GM12878 (cell line): ENCODE measurements at regions not wholly inside any gene's neighbourhood (a gene's known extent, or its start where the extent isn't known, plus 50 kb on each side); places are given as distances from the start of the nearest gene placed in this dataset.

ENCODE experiments used
- ATAC-seq: fragments of 200-7000 bp; cut with Tn5 transposase; 3 replicates; pipeline ENCODE4 v1.9.1; 2020; ENCODE audit warnings: mild to moderate bottlenecking, moderate library complexity
- BruUV-seq: library from RNA; stranded (reverse); fragments of 400-500 nt; replicated peaks from 2 replicates; lab custom pipeline; 2021; lab: Mats Ljungman, UMichigan
- CTCF ChIA-PET: fragments of 300-600 bp; sonication (Branson Sonifier 250); formaldehyde crosslinking; extraction: SDS; loops from one replicate; lab custom pipeline; 2021; ENCODE audit warnings: inconsistent platforms; lab: Yijun Ruan, JAX
- POLR2A ChIA-PET: fragments of 350-600 bp; formaldehyde crosslinking; extraction: SDS; loops from one replicate; lab custom pipeline; 2021; ENCODE audit warnings: inconsistent platforms; lab: Charles Lee
- RAD21 ChIA-PET: fragments of 300-600 bp; sonication (Branson Sonifier 250); formaldehyde crosslinking; loops from one replicate; lab custom pipeline; 2023; ENCODE audit warnings: antibody characterized with exemption; ENCODE audit not compliant: unreplicated experiment; lab: Charles Lee
- SMC1A ChIA-PET: fragments of 300-600 bp; sonication (Branson Sonifier 250); formaldehyde crosslinking; loops from one replicate; lab custom pipeline; 2023; ENCODE audit not compliant: unreplicated experiment, uncharacterized antibody; lab: Charles Lee
- DNase-seq: peaks from one replicate; pipeline ENCODE4 v3.0.0-alpha.2; 2011; ENCODE audit warnings: low read depth, low spot score
- FAIRE-seq: peaks from 3 replicates; lab custom pipeline; 2011; peaks lifted over from hg19 to GRCh38; lab: Jason Lieb, UNC
- H2AFZ ChIP-seq: 2 replicates; pipeline ENCODE4 v1.6.0; 2011; ENCODE audit warnings: low read depth, low read length, control low read depth; ENCODE audit not compliant: control insufficient read depth
- H3K27ac ChIP-seq: 2 replicates; pipeline ENCODE4 v1.5.1; 2011; ENCODE audit warnings: control low read depth; ENCODE audit not compliant: control insufficient read depth, insufficient read depth
- H3K27me3 ChIP-seq, 2 experiments: replicated peaks in 1 of 2; 2 replicates each; pipeline versions ENCODE4 v1.6.0 to v1.6.1; 2011; ENCODE audit warnings: low read length in 1 of 2; ENCODE audit not compliant: control insufficient read depth in 2 of 2, insufficient read depth in 2 of 2
- H3K36me3 ChIP-seq, 2 experiments: 2 replicates each; pipeline ENCODE4 v1.5.1; 2011; ENCODE audit warnings: low read length in 1 of 2; ENCODE audit not compliant: control insufficient read depth in 2 of 2, insufficient read depth in 2 of 2
- H3K4me1 ChIP-seq: 2 replicates; pipeline ENCODE4 v1.6.1; 2011; ENCODE audit warnings: mild to moderate bottlenecking, low read length, moderate library complexity, mixed read lengths; ENCODE audit not compliant: control insufficient read depth, insufficient read depth
- H3K4me2 ChIP-seq: 2 replicates; pipeline ENCODE4 v1.6.0; 2011; ENCODE audit warnings: control low read depth; ENCODE audit not compliant: control insufficient read depth, insufficient read depth
- H3K4me3 ChIP-seq: fragments of 200-600 bp; sonication (generic); 2 replicates; pipeline ENCODE4 v1.5.1; 2016
- H3K79me2 ChIP-seq: 2 replicates; pipeline ENCODE4 v1.6.0; 2011; ENCODE audit warnings: low read length; ENCODE audit not compliant: control insufficient read depth, insufficient read depth
- H3K9ac ChIP-seq: 2 replicates; pipeline ENCODE4 v1.8.0; 2011; ENCODE audit warnings: low read length, control low read depth, mixed read lengths; ENCODE audit not compliant: control insufficient read depth, insufficient read depth
- H3K9me3 ChIP-seq: replicated peaks from 3 replicates; pipeline ENCODE4 v1.5.1; 2011; ENCODE audit warnings: mild to moderate bottlenecking, low read length; ENCODE audit not compliant: control insufficient read depth, insufficient read depth
- H4K20me1 ChIP-seq: 2 replicates; pipeline ENCODE4 v1.6.0; 2011; ENCODE audit not compliant: control insufficient read depth, insufficient read depth
- BCLAF1 ChIP-seq: fragments of 450-650 bp; IDR thresholded peaks from 2 replicates; pipeline ENCODE4 v1.6.1; 2017; ENCODE audit warnings: antibody characterized with exemption, mild to moderate bottlenecking, moderate library complexity
- CBX5 ChIP-seq: sonication (generic); IDR thresholded peaks from 2 replicates; pipeline ENCODE4 v1.6.1; 2016; ENCODE audit warnings: low read depth, moderate library complexity, mild to moderate bottlenecking, inconsistent platforms
- E4F1 ChIP-seq: fragments of 450-650 bp; IDR thresholded peaks from 2 replicates; pipeline ENCODE4 v1.6.1; 2018; ENCODE audit warnings: borderline replicate concordance, mild to moderate bottlenecking; ENCODE audit not compliant: partially characterized antibody
- FOXM1 ChIP-seq: IDR thresholded peaks from 2 replicates; pipeline ENCODE4 v1.6.1; 2012; ENCODE audit warnings: low read depth, mild to moderate bottlenecking, inconsistent platforms, low read length, moderate library complexity
- GATAD2B ChIP-seq: fragments of 450-650 bp; conservative IDR thresholded peaks from 2 replicates; pipeline ENCODE4 v1.6.1; 2017; ENCODE audit warnings: low read depth, mild to moderate bottlenecking, moderate library complexity
- HDGF ChIP-seq: fragments of 450-650 bp; IDR thresholded peaks from 2 replicates; pipeline ENCODE4 v1.6.1; 2016; ENCODE audit warnings: antibody characterized with exemption
- KDM1A ChIP-seq: fragments of 200-600 bp; sonication (generic); IDR thresholded peaks from 2 replicates; pipeline ENCODE4 v1.6.1; 2016; ENCODE audit warnings: borderline replicate concordance
- MYC ChIP-seq: IDR thresholded peaks from 2 replicates; pipeline ENCODE4 v1.6.1; 2011; ENCODE audit warnings: mild to moderate bottlenecking, low read length, moderate library complexity, inconsistent platforms; ENCODE audit not compliant: insufficient read depth, insufficient replicate concordance, insufficient read length, severe bottlenecking
- NFXL1 ChIP-seq: fragments of 450-650 bp; IDR thresholded peaks from 2 replicates; pipeline ENCODE4 v1.6.1; 2017; ENCODE audit warnings: antibody characterized with exemption, mild to moderate bottlenecking, borderline replicate concordance
- SREBF1 ChIP-seq: IDR thresholded peaks from 2 replicates; pipeline ENCODE4 v1.6.1; 2012; ENCODE audit warnings: mild to moderate bottlenecking, low read length
- SUPT20H ChIP-seq: IDR thresholded peaks from 2 replicates; pipeline ENCODE4 v1.6.1; 2011; ENCODE audit warnings: low read depth, mild to moderate bottlenecking, low read length, moderate library complexity, borderline replicate concordance; ENCODE audit not compliant: control insufficient read depth
- TAF1 ChIP-seq: IDR thresholded peaks from 2 replicates; pipeline ENCODE4 v1.6.1; 2011; ENCODE audit warnings: mild to moderate bottlenecking, low read depth, low read length, borderline replicate concordance
- WGBS: methylation state at CpG from one replicate; pipeline ENCODE4 v1.1.6; 2016; ENCODE audit warnings: low lambda C conversion rate; ENCODE audit not compliant: insufficient replicate concordance, insufficient coverage; ENCODE audit errors: missing lambda C conversion rate; 5-methylcytosine and 5-hydroxymethylcytosine counted together
- in situ Hi-C: fragments of 300-500 bp; cut with MboI; formaldehyde crosslinking; loops from 9 replicates; pipeline ENCODE4 v1.14.3; 2018; ENCODE audit warnings: mixed read lengths
- intact Hi-C: fragments of 100-400 bp; cut with micrococcal nuclease; formaldehyde crosslinking; loops from one replicate; pipeline ENCODE4 v1.14.2; 2022; ENCODE audit not compliant: unreplicated experiment

- DNase-seq = no peak
- BruUV-seq = no TSS peak
- no peaks in the 10 kb centered on the region for H3K4me1 ChIP-seq
- no peaks in the 10 kb centered on the region for H3K79me2 ChIP-seq
- SMC1A ChIA-PET = interaction anchor here (0.5 to 2.8 kb wide), 3 partner anchors 11 to 1464 kb away, joined by 3 to 11 read pairs (median 9); no protein-coding TSS in a partner anchor
- TF ChIP-seq NFXL1 (no peak), HDGF (no peak), CBX5 (no peak)
- TF ChIP-seq, all 136 proteins: peak for 0
- RAD21 ChIA-PET = interaction anchor here (0.6 to 0.9 kb wide), 2 partner anchors 20 to 821 kb away, joined by 3 to 4 read pairs; no protein-coding TSS in a partner anchor
- no peak overlapping the region for H2AFZ ChIP-seq
- no peak for ATAC-seq
- H4K20me1 ChIP-seq = no peaks in the 10 kb centered on the region
- POLR2A ChIA-PET = no interaction called here
- no peak overlapping the region for H3K4me2 ChIP-seq
- H3K9ac ChIP-seq = no peak overlapping the region
- no peak overlapping the region for H3K27ac ChIP-seq
- intact Hi-C loops (no loop called here), in situ Hi-C loops (no loop called here)
- no peaks in the 10 kb centered on the region for H3K27me3 ChIP-seq
- CTCF ChIA-PET = interaction anchor here (0.8 to 1.4 kb wide), 3 partner anchors 54 to 76 kb away, joined by 3 to 4 read pairs (median 3); no protein-coding TSS in a partner anchor
- WGBS = 0% methylated on average over 3 of the region's 3 CpGs
- H3K36me3 ChIP-seq = no peaks in the 10 kb centered on the region
- H3K4me3 ChIP-seq = no peak overlapping the region
- no peaks in the 10 kb centered on the region for H3K9me3 ChIP-seq
- no peak for FAIRE-seq
Observed at GRCh38 chr12:46945591-46945990, 119.8 kb upstream of the SLC38A4 start.

GRCh38 chr12:46946137-46946536 lies 120.3 kb upstream of the SLC38A4 start:
- FAIRE-seq (no peak), ATAC-seq (no peak), DNase-seq (no peak)
- Histone ChIP-seq H3K4me3 (no peak overlapping the region), H3K4me1 (no peaks in the 10 kb centered on the region), H3K27ac (no peak overlapping the region), H3K9me3 (no peaks in the 10 kb centered on the region), H3K36me3 (no peaks in the 10 kb centered on the region), H2AFZ (no peak overlapping the region), H3K4me2 (no peak overlapping the region), H3K79me2 (no peaks in the 10 kb centered on the region), H4K20me1 (no peaks in the 10 kb centered on the region), H3K27me3 (no peaks in the 10 kb centered on the region), H3K9ac (no peak overlapping the region)
- 72% methylated on average over 2 of the region's 2 CpGs for WGBS
- ChIA-PET CTCF (interaction anchor here (0.8 to 1.4 kb wide), 2 partner anchors 54 to 75 kb away, joined by 3 to 4 read pairs; no protein-coding TSS in a partner anchor), SMC1A (interaction anchor here (0.5 to 2.8 kb wide), 3 partner anchors 12 to 1465 kb away, joined by 3 to 11 read pairs (median 9); no protein-coding TSS in a partner anchor), RAD21 (interaction anchor here (0.9 kb wide), 1 partner anchor 821 kb away, joined by 4 read pairs; no protein-coding TSS in a partner anchor), POLR2A (no interaction called here)
- in situ Hi-C loops (no loop called here), intact Hi-C loops (no loop called here)
- no TSS peak for BruUV-seq
- TF ChIP-seq SUPT20H (no peak), KDM1A (no peak), FOXM1 (no peak), GATAD2B (no peak), TAF1 (no peak), SREBF1 (no peak), MYC (no peak), E4F1 (no peak), BCLAF1 (no peak)
